Left ventricle myocardium inferior (tissue), 1 donor: ENCODE measurements at regions not wholly inside any gene's neighbourhood (a gene's known extent, or its start where the extent isn't known, plus 50 kb on each side); places are given as distances from the start of the nearest gene placed in this dataset.

Experiments
- DNase-seq: peaks from one replicate; pipeline ENCODE4 v3.0.0-alpha.2; 2020
- H3K27ac ChIP-seq: fragments of 200-600 bp; replicated peaks from 2 replicates; pipeline ENCODE4 v1.8.0; 2021
- H3K27me3 ChIP-seq: fragments of 200-600 bp; 2 replicates; pipeline ENCODE4 v1.8.0; 2021; ENCODE audit warnings: low read depth
- H3K36me3 ChIP-seq: fragments of 200-600 bp; 2 replicates; pipeline ENCODE4 v1.8.0; 2021
- H3K4me1 ChIP-seq: fragments of 200-600 bp; 2 replicates; pipeline ENCODE4 v1.8.0; 2021
- H3K4me3 ChIP-seq: fragments of 200-600 bp; 2 replicates; pipeline ENCODE4 v1.8.0; 2021; ENCODE audit warnings: mild to moderate bottlenecking, moderate library complexity
- H3K9me3 ChIP-seq: fragments of 200-600 bp; replicated peaks from 2 replicates; pipeline ENCODE4 v1.8.0; 2021
- CTCF ChIP-seq: fragments of 200-600 bp; IDR thresholded peaks from 2 replicates; pipeline ENCODE4 v1.8.0; 2021; ENCODE audit warnings: antibody characterized with exemption, mild to moderate bottlenecking, borderline replicate concordance
- intact Hi-C: fragments of 100-400 bp; cut with micrococcal nuclease; formaldehyde crosslinking; loops from one replicate; pipeline ENCODE4 v1.11.0; 2022
- donor health status: DM: no; HTN: yes; CAD: no; lungs with severe emphysema.

GRCh38 chr5:60489856-60490255 lies 210.1 kb downstream of the DEPDC1B start:
- peaks cover 6% of the 10 kb centered on the region for H3K9me3 ChIP-seq
- no peaks in the 10 kb centered on the region for H3K4me1 ChIP-seq
- DNase-seq, result no peak
- H3K27me3 ChIP-seq, result no peaks in the 10 kb centered on the region
- TF ChIP-seq CTCF, result no peak
- intact Hi-C loops, result no loop called here
- H3K36me3 ChIP-seq, result no peaks in the 10 kb centered on the region
- no peak overlapping the region for H3K27ac ChIP-seq
- H3K4me3 ChIP-seq, result no peak overlapping the region

GRCh38 chr5:60489377-60489776 lies 210.6 kb downstream of the DEPDC1B start:
- Histone ChIP-seq H3K4me3 (no peak overlapping the region), H3K4me1 (no peaks in the 10 kb centered on the region), H3K27me3 (no peaks in the 10 kb centered on the region), H3K9me3 (peaks cover 6% of the 10 kb centered on the region), H3K36me3 (no peaks in the 10 kb centered on the region), H3K27ac (no peak overlapping the region)
- TF ChIP-seq CTCF, result no peak
- no peak for DNase-seq
- intact Hi-C loops, result no loop called here

- no peak for TF ChIP-seq CTCF
- H3K36me3 ChIP-seq, result no peaks in the 10 kb centered on the region
These were observed 211.4 kb downstream of the DEPDC1B start for GRCh38 chr5:60488466-60489130.

GRCh38 chr5:60487885-60488442 lies 212.0 kb downstream of the DEPDC1B start:
- Histone ChIP-seq H3K27ac (no peak overlapping the region), H3K27me3 (no peaks in the 10 kb centered on the region), H3K36me3 (no peaks in the 10 kb centered on the region), H3K4me3 (no peak overlapping the region), H3K9me3 (peaks cover 6% of the 10 kb centered on the region), H3K4me1 (no peaks in the 10 kb centered on the region)
- TF ChIP-seq CTCF, result no peak
- intact Hi-C loops, result no loop called here
- no peak for DNase-seq

More at GRCh38 chr5:60488466-60489130, 211.4 kb downstream of the DEPDC1B start:
- Histone ChIP-seq H3K4me1 (no peaks in the 10 kb centered on the region), H3K9me3 (peaks cover 6% of the 10 kb centered on the region), H3K27me3 (no peaks in the 10 kb centered on the region), H3K27ac (no peak overlapping the region), H3K4me3 (no peak overlapping the region)
- no peak for DNase-seq
- intact Hi-C loops, result no loop called here

GRCh38 chr5:60487476-60487875 lies 212.5 kb downstream of the DEPDC1B start:
- H3K4me3 ChIP-seq, result no peak overlapping the region

More at GRCh38 chr5:60487476-60487875, 212.5 kb downstream of the DEPDC1B start:
- TF ChIP-seq CTCF, result no peak
- Histone ChIP-seq H3K27me3 (no peaks in the 10 kb centered on the region), H3K36me3 (no peaks in the 10 kb centered on the region), H3K4me1 (no peaks in the 10 kb centered on the region), H3K9me3 (peaks cover 4% of the 10 kb centered on the region), H3K27ac (no peak overlapping the region)
- intact Hi-C loops, result no loop called here
- no peak for DNase-seq
